Heart left ventricle (tissue), 16 donors: ENCODE measurements at regions not wholly inside any gene's neighbourhood (a gene's known extent, or its start where the extent isn't known, plus 50 kb on each side); places are given as distances from the start of the nearest gene placed in this dataset.

Experiments used
- ATAC-seq, 4 donors: fragments of 200-7000 bp; cut with Tn5 transposase; one replicate each; pipeline ENCODE4 v1.9.1; 2020 to 2022; ENCODE audit warnings: moderate library complexity in 4 of 4, mild to moderate bottlenecking in 3 of 4, moderate number of reproducible peaks in 1 of 4
- DNase-seq, 5 donors: peaks; one replicate each; pipeline ENCODE4 v3.0.0-alpha.2; 2020
- H3K27ac ChIP-seq, 12 donors: fragments of 200-600 bp; sonication (generic) in 4 of 12; one replicate each; pipeline versions ENCODE4 v1.5.0 to v1.8.0; 2016 to 2022; ENCODE audit warnings: mild to moderate bottlenecking in 2 of 12
- H3K27me3 ChIP-seq, 9 donors: fragments of 200-600 bp; sonication (generic) in 2 of 9; one replicate each; pipeline versions ENCODE4 v1.5.1 to v1.8.0; 2016 to 2022; ENCODE audit warnings: mild to moderate bottlenecking in 3 of 9
- H3K36me3 ChIP-seq, 9 donors: fragments of 200-600 bp; sonication (generic) in 2 of 9; one replicate each; pipeline versions ENCODE4 v1.5.0 to v1.8.0; 2018 to 2022; ENCODE audit warnings: mild to moderate bottlenecking in 2 of 9
- H3K4me1 ChIP-seq, 12 donors: fragments of 200-600 bp; sonication (generic) in 4 of 12; one replicate each; pipeline versions ENCODE4 v1.5.0 to v1.8.0; 2016 to 2022; ENCODE audit warnings: mild to moderate bottlenecking in 3 of 12
- H3K4me3 ChIP-seq, 12 donors: fragments of 200-600 bp; sonication (generic) in 4 of 12; one replicate each; pipeline versions ENCODE4 v1.5.0 to v1.8.0; 2017 to 2022; ENCODE audit warnings: mild to moderate bottlenecking in 9 of 12, moderate library complexity in 4 of 12
- H3K9me3 ChIP-seq, 12 donors: fragments of 200-600 bp; sonication (generic) in 4 of 12; one replicate each; pipeline versions ENCODE4 v1.5.0 to v1.8.0; 2016 to 2022; ENCODE audit warnings: mild to moderate bottlenecking in 1 of 12
- CTCF ChIP-seq, 12 donors: fragments of 200-600 bp; sonication (generic) in 4 of 12; IDR thresholded peaks; one replicate each; pipeline versions ENCODE4 v1.5.0 to v1.8.0; 2018 to 2022; ENCODE audit warnings: antibody characterized with exemption in 12 of 12, mild to moderate bottlenecking in 5 of 12
- POLR2A ChIP-seq, 2 donors: fragments of 450-650 bp; IDR thresholded peaks; one replicate each; pipeline ENCODE4 v1.6.1; 2017; ENCODE audit warnings: antibody characterized with exemption in 2 of 2, mild to moderate bottlenecking in 2 of 2, moderate library complexity in 2 of 2
- WGBS, 4 donors: extraction: QIAGEN DNeasy Blood & Tissue Kit in 2 of 4; methylation state at CpG; one replicate each; pipeline versions ENCODE4 v1.1.5 to v1.1.7; 2013 to 2018; 5-methylcytosine and 5-hydroxymethylcytosine counted together
- intact Hi-C, 10 donors: fragments of 100-400 bp; cut with DNase I; formaldehyde crosslinking; loops; one replicate each; pipeline versions ENCODE4 v1.11.1 to v1.14.2; 2022
- donor health status: ischemic (EF 13 %, LVEDD 7.1; RV severe dilation, severe dysfunction).
- donor health status: healthy with polysubstance abuse.
- donor health status: DM: no; HTN: yes; CAD: no.
- donor health status: DM: no; HTN: no; CAD: no.
- donor health status: ischemic (EF 25% LVEDD 6.9; RV normal size, moderate dysfunction).
- donor health status: ischemic (EF 25% LVEDD 5.7; RV mildly dilated, moderate dysfunction).
- donor health status: healthy.
- donor health status: DM: yes; HTN: yes; CAD: no.
- donor health status: ischemic (EF 35%, LVEDD 5.7; RV mildly dilated, moderate dysfunction).
- donor health status: nonischemic (EF 11% LVEDD 7.7; RV severe dilation, severe dysfunction).
- donor health status: DM: yes; HTN: yes; CAD: no.
- donor health status: PGD.
- donor health status: ischemic (EF 29% LVEDD 5.4; RV normal size, mild dysfunction).
- donor health status: nonischemic (EF 23%, LVEDD 6.1; RV moderate dilation, normal function).

- Histone ChIP-seq H3K4me3 (no peak overlapping the region), H3K36me3 (no peaks in the 10 kb centered on the region), H3K9me3 (no peaks in the 10 kb centered on the region), H3K27ac (no peak overlapping the region), H3K27me3 (peaks cover 0 to 20% (median 4%) of the 10 kb centered on the region in 9 donors), H3K4me1 (no peaks in the 10 kb centered on the region)
- no peak for TF ChIP-seq CTCF (IDR thresholded peaks at IDR 0.05)
- TF ChIP-seq POLR2A (IDR thresholded peaks at IDR 0.05): no peak
- ATAC-seq: no peak
- no peak for DNase-seq
- 67 to 81% (median 78%) methylated on average over 7 of the region's 7 CpGs for WGBS, 4 donors
- intact Hi-C loops: no loop called here
These were observed 160.1 kb upstream of the MYCN start for GRCh38 chr2:15780234-15780633.

- intact Hi-C loops: no loop called here
- Histone ChIP-seq H3K36me3 (no peaks in the 10 kb centered on the region), H3K4me3 (no peak overlapping the region), H3K4me1 (no peaks in the 10 kb centered on the region), H3K27ac (no peak overlapping the region), H3K27me3 (peaks cover 0 to 26% (median 4%) of the 10 kb centered on the region in 9 donors), H3K9me3 (no peaks in the 10 kb centered on the region)
- WGBS, 4 donors: 73 to 85% (median 77%) methylated on average over 9 of the region's 9 CpGs
- DNase-seq (no peak), ATAC-seq (peak in 1 of 4 donors; percentile 20)
- TF ChIP-seq POLR2A (IDR thresholded peaks at IDR 0.05) (no peak), CTCF (IDR thresholded peaks at IDR 0.05) (no peak)
These were observed 159.3 kb upstream of the MYCN start for GRCh38 chr2:15780912-15781574.

GRCh38 chr2:15782009-15782751 lies 158.2 kb upstream of the MYCN start:
- intact Hi-C loops: no loop called here
- Histone ChIP-seq H3K4me3 (no peak overlapping the region), H3K36me3 (no peaks in the 10 kb centered on the region), H3K4me1 (no peaks in the 10 kb centered on the region), H3K27me3 (peaks cover 0 to 30% (median 4%) of the 10 kb centered on the region in 9 donors), H3K9me3 (no peaks in the 10 kb centered on the region), H3K27ac (no peak overlapping the region)
- TF ChIP-seq CTCF (IDR thresholded peaks at IDR 0.05): no peak
- TF ChIP-seq POLR2A (IDR thresholded peaks at IDR 0.05): no peak
- ATAC-seq: no peak
- 55 to 74% (median 60%) methylated on average over 7 to 16 of the region's 16 CpGs for WGBS, 4 donors
- DNase-seq: no peak

- DNase-seq: no peak
- no peaks in the 10 kb centered on the region for H3K36me3 ChIP-seq
- intact Hi-C loops: no loop called here
- H3K4me1 ChIP-seq: no peaks in the 10 kb centered on the region
- 89 to 92% (median 90%) methylated on average over 6 to 7 of the region's 7 CpGs for WGBS, 4 donors
- peaks cover 0 to 30% (median 4%) of the 10 kb centered on the region in 9 donors for H3K27me3 ChIP-seq
- no peak overlapping the region for H3K27ac ChIP-seq
- no peak for ATAC-seq
- no peaks in the 10 kb centered on the region for H3K9me3 ChIP-seq
- TF ChIP-seq POLR2A (IDR thresholded peaks at IDR 0.05): no peak
- no peak for TF ChIP-seq CTCF (IDR thresholded peaks at IDR 0.05)
- H3K4me3 ChIP-seq: no peak overlapping the region
These were observed 157.5 kb upstream of the MYCN start for GRCh38 chr2:15782769-15783294.
